ENCODE measurements at regions not wholly inside any gene's neighbourhood (a gene's known extent, or its start where the extent isn't known, plus 50 kb on each side); places are given as distances from the start of the nearest gene placed in this dataset.

GRCh38 chr15:81950841-81951414, 94.9 kb downstream of the MEX3B start:
- TF ChIP-seq CTCF (IDR thresholded peaks at IDR 0.05) (no peak), POLR2AphosphoS5 (IDR thresholded peaks at IDR 0.05; ENCODE audit: low read depth, low read length) (no peak), TCF7L2 (IDR thresholded peaks at IDR 0.05; ENCODE audit: low read depth, low read length) (no peak)
- TF ChIP-seq, protein P1, sequence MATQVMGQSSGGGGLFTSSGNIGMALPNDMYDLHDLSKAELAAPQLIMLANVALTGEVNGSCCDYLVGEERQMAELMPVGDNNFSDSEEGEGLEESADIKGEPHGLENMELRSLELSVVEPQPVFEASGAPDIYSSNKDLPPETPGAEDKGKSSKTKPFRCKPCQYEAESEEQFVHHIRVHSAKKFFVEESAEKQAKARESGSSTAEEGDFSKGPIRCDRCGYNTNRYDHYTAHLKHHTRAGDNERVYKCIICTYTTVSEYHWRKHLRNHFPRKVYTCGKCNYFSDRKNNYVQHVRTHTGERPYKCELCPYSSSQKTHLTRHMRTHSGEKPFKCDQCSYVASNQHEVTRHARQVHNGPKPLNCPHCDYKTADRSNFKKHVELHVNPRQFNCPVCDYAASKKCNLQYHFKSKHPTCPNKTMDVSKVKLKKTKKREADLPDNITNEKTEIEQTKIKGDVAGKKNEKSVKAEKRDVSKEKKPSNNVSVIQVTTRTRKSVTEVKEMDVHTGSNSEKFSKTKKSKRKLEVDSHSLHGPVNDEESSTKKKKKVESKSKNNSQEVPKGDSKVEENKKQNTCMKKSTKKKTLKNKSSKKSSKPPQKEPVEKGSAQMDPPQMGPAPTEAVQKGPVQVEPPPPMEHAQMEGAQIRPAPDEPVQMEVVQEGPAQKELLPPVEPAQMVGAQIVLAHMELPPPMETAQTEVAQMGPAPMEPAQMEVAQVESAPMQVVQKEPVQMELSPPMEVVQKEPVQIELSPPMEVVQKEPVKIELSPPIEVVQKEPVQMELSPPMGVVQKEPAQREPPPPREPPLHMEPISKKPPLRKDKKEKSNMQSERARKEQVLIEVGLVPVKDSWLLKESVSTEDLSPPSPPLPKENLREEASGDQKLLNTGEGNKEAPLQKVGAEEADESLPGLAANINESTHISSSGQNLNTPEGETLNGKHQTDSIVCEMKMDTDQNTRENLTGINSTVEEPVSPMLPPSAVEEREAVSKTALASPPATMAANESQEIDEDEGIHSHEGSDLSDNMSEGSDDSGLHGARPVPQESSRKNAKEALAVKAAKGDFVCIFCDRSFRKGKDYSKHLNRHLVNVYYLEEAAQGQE (IDR thresholded peaks at IDR 0.05; ENCODE audit: insufficient read depth in 1 of 2, low read depth in 2 of 2, low read length in 1 of 2): no peak
